ENCODE measurements at regions not wholly inside any gene's neighbourhood (a gene's known extent, or its start where the extent isn't known, plus 50 kb on each side); places are given as distances from the start of the nearest gene placed in this dataset.

DNA sequence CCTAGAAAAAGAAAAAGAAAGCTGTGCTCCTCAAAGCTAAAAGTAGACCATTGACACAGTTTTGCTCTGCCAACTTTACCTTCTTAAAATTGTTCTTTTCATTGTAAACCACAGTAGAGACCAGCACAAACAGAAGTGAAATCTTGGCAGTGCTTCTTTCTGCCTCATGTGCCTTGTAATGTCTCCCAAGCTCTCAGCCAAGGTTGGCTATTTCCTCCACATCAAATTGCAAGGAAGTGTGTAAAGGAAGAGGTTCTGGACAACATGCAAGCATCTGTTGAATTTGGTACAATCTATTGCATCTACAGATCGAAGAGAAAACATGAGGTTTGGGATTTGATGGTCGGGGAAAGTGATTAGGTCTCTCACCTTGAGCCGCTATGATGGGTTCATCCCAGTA lies 83.3 kb upstream of the PNPT1 start:
- no peak for DNase-seq (ENCODE audit: low read depth, low spot score)
- dilution Hi-C loops (cut with MboI; ENCODE audit: extremely low pct_ligation_motif_present, low sequenced_read_pairs) = no loop called here
- Histone ChIP-seq H3K9me1 (ENCODE audit: control insufficient read depth, extremely low read depth, insufficient read depth, low read length) (no peaks in the 10 kb centered on the region), H3K9ac (ENCODE audit: control insufficient read depth, extremely low read depth, insufficient read depth, low read length) (no peak overlapping the region), H3K4me2 (ENCODE audit: control insufficient read depth, extremely low read depth, insufficient read depth, low read depth, low read length) (no peak overlapping the region), H3K79me2 (ENCODE audit: control insufficient read depth, insufficient read depth, low read length) (no peaks in the 10 kb centered on the region), H3K36me3 (ENCODE audit: control insufficient read depth in 2 of 2, extremely low read depth in 1 of 2, insufficient read depth in 2 of 2, low read length in 2 of 2) (no peaks in the 10 kb centered on the region), H3K9me3 (ENCODE audit: control insufficient read depth, low read depth, low read length) (no peaks in the 10 kb centered on the region), H3K4me3 (ENCODE audit: control insufficient read depth in 2 of 3, extremely low read depth in 1 of 3, insufficient read depth in 2 of 3, low read depth in 1 of 3, low read length in 3 of 3) (no peak overlapping the region), H2AFZ (ENCODE audit: control insufficient read depth, low read length) (no peak overlapping the region), H3K27ac (ENCODE audit: control insufficient read depth, insufficient read depth, low read length) (no peak overlapping the region), H3K27me3 (ENCODE audit: control insufficient read depth, extremely low read depth, insufficient read depth, low read length) (no peaks in the 10 kb centered on the region), H4K20me1 (ENCODE audit: control insufficient read depth, extremely low read depth, insufficient read depth, low read length) (no peaks in the 10 kb centered on the region), H3K4me1 (ENCODE audit: control insufficient read depth, extremely low read depth, insufficient read depth, low read length) (peaks cover 38% of the 10 kb centered on the region)
- TF ChIP-seq, protein P1, sequence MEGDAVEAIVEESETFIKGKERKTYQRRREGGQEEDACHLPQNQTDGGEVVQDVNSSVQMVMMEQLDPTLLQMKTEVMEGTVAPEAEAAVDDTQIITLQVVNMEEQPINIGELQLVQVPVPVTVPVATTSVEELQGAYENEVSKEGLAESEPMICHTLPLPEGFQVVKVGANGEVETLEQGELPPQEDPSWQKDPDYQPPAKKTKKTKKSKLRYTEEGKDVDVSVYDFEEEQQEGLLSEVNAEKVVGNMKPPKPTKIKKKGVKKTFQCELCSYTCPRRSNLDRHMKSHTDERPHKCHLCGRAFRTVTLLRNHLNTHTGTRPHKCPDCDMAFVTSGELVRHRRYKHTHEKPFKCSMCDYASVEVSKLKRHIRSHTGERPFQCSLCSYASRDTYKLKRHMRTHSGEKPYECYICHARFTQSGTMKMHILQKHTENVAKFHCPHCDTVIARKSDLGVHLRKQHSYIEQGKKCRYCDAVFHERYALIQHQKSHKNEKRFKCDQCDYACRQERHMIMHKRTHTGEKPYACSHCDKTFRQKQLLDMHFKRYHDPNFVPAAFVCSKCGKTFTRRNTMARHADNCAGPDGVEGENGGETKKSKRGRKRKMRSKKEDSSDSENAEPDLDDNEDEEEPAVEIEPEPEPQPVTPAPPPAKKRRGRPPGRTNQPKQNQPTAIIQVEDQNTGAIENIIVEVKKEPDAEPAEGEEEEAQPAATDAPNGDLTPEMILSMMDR (optimal IDR thresholded peaks at IDR 0.05 in 1 of 3, IDR thresholded peaks at IDR 0.05 in 1 of 3, conservative IDR thresholded peaks at IDR 0.05 in 1 of 3; ENCODE audit: extremely low read depth in 1 of 3, insufficient read depth in 2 of 3, low read length in 3 of 3) = no peak
- no peak for TF ChIP-seq EZH2 (IDR thresholded peaks at IDR 0.05; ENCODE audit: low read length)
- FAIRE-seq = no peak

DNA sequence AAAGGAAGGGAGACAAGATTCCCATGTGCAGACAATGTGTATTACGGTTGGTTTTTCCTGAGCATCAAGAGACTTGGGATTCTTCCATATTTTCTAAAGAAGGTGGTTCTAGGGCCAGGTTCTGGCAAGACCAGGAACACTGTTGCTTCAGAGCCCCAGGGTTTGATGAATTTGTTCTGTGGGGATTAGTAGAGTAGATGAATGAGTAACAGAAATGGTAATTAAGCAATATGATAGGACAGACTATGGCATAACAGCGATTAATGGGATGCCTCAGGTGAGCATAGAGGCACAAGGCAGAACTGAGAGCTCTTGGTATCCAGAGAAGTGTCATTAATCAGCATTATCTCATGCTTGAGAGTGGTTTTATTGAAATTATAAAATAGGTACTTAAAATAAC lies 82.8 kb upstream of the PNPT1 start:
- Histone ChIP-seq H3K27me3 (ENCODE audit: control insufficient read depth, extremely low read depth, insufficient read depth, low read length) (no peaks in the 10 kb centered on the region), H3K4me2 (ENCODE audit: control insufficient read depth, extremely low read depth, insufficient read depth, low read depth, low read length) (no peak overlapping the region), H3K79me2 (ENCODE audit: control insufficient read depth, insufficient read depth, low read length) (no peaks in the 10 kb centered on the region), H2AFZ (ENCODE audit: control insufficient read depth, low read length) (peak overlapping the region; percentile 5), H3K9me3 (ENCODE audit: control insufficient read depth, low read depth, low read length) (no peaks in the 10 kb centered on the region), H4K20me1 (ENCODE audit: control insufficient read depth, extremely low read depth, insufficient read depth, low read length) (no peaks in the 10 kb centered on the region), H3K9ac (ENCODE audit: control insufficient read depth, extremely low read depth, insufficient read depth, low read length) (no peak overlapping the region), H3K27ac (ENCODE audit: control insufficient read depth, insufficient read depth, low read length) (no peak overlapping the region), H3K9me1 (ENCODE audit: control insufficient read depth, extremely low read depth, insufficient read depth, low read length) (no peaks in the 10 kb centered on the region), H3K36me3 (ENCODE audit: control insufficient read depth in 2 of 2, extremely low read depth in 1 of 2, insufficient read depth in 2 of 2, low read length in 2 of 2) (no peaks in the 10 kb centered on the region), H3K4me3 (ENCODE audit: control insufficient read depth in 2 of 3, extremely low read depth in 1 of 3, insufficient read depth in 2 of 3, low read depth in 1 of 3, low read length in 3 of 3) (no peak overlapping the region), H3K4me1 (ENCODE audit: control insufficient read depth, extremely low read depth, insufficient read depth, low read length) (peaks cover 37% of the 10 kb centered on the region)
- dilution Hi-C loops (cut with MboI; ENCODE audit: extremely low pct_ligation_motif_present, low sequenced_read_pairs) = no loop called here
- FAIRE-seq = peak; percentile 63
- no peak for DNase-seq (ENCODE audit: low read depth, low spot score)
- TF ChIP-seq, protein P1 (optimal IDR thresholded peaks at IDR 0.05 in 1 of 3, IDR thresholded peaks at IDR 0.05 in 1 of 3, conservative IDR thresholded peaks at IDR 0.05 in 1 of 3; ENCODE audit: extremely low read depth in 1 of 3, insufficient read depth in 2 of 3, low read length in 3 of 3) = no peak
- TF ChIP-seq EZH2 (IDR thresholded peaks at IDR 0.05; ENCODE audit: low read length) = no peak
